Skin epidermis (tissue), 12 donors: ENCODE measurements at regions not wholly inside any gene's neighbourhood (a gene's known extent, or its start where the extent isn't known, plus 50 kb on each side); places are given as distances from the start of the nearest gene placed in this dataset.
"Not testable (repeated sequence)": the region's sequence is repeated elsewhere in the genome, so short reads cannot be mapped to it uniquely, and the experiment has no call there.

Experiments used
- H3K27ac ChIP-seq, 21 experiments: fragments of 200-600 bp; sonication (generic) in 11 of 21; one replicate each; pipeline ENCODE4 v1.5.0; 2020; ENCODE audit warnings: mild to moderate bottlenecking in 3 of 21, inconsistent platforms in 2 of 21, moderate library complexity in 2 of 21
- H3K4me3 ChIP-seq, 7 experiments: fragments of 200-600 bp; sonication (generic) in 2 of 7; one replicate each; pipeline ENCODE4 v1.5.0; 2020; ENCODE audit warnings: inconsistent platforms in 2 of 7, mild to moderate bottlenecking in 2 of 7, moderate library complexity in 1 of 7

DNA sequence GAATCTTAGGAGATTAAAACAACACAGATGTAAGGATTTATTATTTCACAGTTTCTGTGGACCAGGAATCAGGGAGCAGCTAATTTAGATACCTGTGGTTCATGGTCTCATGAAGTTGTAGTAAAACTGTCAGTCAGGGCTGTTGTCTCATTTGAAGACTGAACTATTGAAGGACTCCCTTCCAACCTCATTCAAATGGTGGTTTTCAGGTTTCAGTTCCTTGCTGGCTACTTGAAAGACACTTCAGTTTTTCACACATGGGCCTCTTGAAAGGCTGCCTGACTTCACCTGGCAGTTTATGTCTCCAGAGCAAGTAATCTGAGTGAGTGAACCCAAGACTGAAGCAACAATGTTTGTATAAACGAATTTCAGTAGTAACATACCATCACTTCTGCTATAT, 915.9 kb downstream of the PLA2G4A start:
- Histone ChIP-seq H3K4me3 (no peak overlapping the region), H3K27ac (no peak overlapping the region)

DNA sequence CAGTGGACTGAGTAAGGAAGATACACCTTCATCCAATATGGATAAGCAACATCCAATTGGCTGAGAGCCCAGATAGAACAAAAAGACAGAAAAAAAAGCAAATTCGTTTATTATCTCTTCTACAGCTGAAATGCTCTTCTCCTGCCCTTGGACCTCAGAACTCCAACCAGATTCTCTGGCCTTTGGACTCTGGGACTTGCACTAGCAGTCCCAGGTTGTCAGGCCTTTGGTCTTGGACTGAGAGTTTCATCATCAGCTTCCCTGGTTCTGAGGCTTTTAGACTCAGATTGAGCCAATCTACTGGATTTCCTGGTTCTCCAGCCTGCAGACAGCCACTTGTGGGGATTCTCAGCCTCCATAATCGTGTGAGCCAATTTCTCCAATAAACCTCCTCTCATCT, 926.8 kb downstream of the PLA2G4A start:
- Histone ChIP-seq H3K27ac (no peak overlapping the region), H3K4me3 (no peak overlapping the region)

DNA sequence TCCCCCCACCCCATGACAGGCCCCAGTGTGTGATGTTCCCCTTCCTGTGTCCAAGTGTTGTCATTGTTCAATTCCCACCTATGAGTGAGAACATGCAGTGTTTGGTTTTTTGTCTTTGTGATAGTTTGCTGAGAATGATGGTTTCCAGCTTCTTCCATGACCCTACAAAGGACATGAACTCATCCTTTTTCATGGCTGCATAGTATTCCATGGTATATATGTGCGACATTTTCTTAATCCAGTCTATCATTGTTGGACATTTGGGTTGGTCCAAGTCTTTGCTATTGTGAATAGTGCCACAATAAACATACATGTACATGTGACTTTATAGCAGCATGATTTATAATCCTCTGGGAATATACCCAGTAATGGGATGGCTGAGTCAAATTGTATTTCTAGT, 927.9 kb downstream of the PLA2G4A start:
- H3K27ac ChIP-seq, H3K4me3 ChIP-seq: not testable (repeated sequence)

DNA sequence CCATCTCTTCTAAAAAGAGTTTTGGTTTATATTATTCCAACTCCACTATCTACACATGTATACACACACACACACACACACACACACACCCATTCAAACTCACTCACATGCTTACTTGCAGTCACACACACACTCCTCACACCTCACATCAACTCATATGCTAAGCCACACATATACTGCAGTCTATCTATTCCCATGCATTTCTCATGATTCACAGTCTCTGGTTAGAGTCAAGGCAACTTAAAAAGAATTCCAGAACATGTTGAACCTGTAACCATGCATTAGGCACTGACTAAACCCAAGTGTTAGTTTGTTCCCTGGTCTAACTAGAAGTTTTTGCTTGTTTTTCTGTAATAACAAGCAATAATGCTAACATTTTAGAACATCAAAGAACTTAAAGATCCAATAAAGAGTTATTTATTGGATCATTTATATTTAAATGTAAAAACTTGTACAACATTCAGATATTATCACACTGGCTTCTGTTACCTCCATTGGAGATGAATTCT, 931.1 kb downstream of the PLA2G4A start:
- no peak overlapping the region for H3K27ac ChIP-seq
- no peak overlapping the region for H3K4me3 ChIP-seq

DNA sequence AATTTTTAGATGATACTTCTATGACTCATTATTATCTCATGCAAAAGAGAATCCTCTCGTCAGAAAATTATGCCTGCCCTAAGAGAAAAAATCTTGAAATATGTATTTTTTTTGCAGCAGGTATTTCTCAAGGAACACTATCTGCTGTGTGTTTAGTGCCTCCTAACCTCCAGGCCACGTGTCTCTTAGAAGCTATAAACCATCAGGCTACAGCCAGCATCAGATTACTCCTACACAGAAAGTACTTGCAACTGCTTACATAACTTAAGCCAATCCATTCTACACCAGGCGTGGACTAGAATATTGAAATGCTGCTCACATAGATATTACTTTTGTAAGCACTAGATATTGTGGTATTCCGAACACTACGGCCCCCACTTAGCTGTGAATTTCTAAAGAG, 933.4 kb downstream of the PLA2G4A start:
- H3K27ac ChIP-seq, result no peak overlapping the region
- no peak overlapping the region for H3K4me3 ChIP-seq

DNA sequence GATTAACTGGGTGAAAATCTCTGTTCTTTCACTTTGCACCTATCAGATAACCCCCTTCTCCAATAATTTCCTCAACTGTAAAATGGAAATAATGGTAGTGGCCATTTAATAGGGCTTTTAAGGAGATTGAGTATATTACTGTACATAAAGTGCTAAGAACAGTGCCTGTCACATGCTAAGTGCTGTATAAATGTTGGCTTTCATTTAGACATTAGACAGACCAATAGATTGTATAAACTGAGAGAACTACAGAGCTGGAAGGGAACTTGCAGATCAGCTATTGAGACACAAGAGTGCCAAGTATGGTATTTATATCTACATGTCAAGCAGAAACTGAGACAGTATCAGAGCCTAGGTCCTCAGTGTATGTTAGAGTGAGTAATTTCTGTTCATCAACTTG, 934.7 kb downstream of the PLA2G4A start:
- H3K27ac ChIP-seq, result no peak overlapping the region
- no peak overlapping the region for H3K4me3 ChIP-seq

DNA sequence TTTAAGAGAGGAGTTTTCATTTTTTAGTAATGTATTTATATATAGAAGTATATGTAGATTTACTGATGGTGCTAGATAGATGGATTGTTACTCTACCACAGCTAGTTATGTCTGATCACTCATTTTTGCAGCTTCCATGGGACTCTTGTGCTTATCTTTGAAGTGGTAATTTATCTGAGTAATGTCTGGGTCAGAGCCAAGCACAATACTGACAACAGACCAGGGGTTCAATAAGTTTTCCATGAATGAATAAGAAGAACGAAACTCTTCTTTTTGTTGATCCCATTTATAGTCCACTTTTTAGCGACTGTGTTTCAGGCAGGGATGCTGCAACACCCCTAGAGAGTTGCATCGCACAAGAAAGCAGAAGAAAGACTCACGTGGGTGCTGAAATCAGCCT, 935.2 kb downstream of the PLA2G4A start:
- Histone ChIP-seq H3K4me3 (no peak overlapping the region), H3K27ac (no peak overlapping the region)

DNA sequence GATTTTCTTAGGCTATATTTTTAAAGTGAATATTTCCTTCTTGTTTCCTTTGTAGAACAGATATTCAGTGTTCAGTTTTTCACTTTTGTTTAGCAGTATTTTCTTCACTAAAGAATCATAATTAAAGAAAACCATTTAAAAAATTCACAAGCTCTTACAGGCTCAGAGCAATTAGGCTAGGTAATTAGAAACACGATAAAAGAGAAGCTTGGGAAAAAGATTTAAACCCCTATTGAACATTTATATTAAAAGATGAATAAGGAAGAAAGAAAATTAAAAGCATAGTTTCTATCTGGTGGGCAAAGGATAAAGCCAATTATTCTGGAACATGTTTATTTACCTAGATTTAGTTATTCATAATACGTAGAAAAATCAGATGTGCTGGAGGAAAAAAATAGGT, 942.6 kb downstream of the PLA2G4A start:
- Histone ChIP-seq H3K4me3 (no peak overlapping the region), H3K27ac (no peak overlapping the region)

DNA sequence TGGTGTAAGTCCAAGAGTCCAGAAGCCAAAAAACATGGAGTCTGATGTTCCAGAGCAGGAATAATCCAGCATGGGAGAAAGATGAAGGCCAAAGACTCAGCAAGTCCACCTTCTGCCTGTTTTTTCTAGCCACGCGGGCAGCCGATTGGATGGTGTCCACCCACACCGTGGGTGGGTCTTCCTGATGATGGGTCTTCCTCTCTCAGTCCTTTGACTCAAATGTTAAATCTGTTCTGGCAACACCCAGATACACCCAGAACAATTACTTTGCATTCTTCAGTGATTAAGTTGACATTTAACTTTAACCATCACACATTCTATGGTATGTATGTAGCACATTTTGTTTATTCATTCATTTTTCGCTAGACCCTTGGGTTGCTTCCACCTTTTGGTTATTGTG, 944.4 kb downstream of the PLA2G4A start:
- Histone ChIP-seq H3K4me3 (no peak overlapping the region), H3K27ac (no peak overlapping the region)

DNA sequence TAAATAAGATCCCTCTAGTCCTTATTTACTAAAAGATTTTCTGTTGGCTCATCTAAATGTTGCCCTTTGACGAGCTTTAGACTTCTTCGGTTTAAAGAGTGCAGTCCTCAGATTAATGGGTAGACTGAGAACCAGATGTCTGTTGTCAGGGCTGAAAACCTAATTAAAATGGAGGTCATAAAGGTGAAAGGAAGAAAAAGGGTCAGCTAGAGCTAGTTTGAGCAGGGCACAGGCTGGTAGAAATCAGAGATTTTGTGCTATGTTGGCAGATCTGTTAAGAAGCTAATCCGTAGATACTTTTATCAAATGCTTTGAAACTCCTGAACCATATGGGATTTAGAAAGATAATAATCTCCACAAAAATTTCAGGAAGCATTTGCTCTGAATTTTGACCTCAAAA, 959.0 kb downstream of the PLA2G4A start:
- Histone ChIP-seq H3K27ac (no peak overlapping the region), H3K4me3 (no peak overlapping the region)

DNA sequence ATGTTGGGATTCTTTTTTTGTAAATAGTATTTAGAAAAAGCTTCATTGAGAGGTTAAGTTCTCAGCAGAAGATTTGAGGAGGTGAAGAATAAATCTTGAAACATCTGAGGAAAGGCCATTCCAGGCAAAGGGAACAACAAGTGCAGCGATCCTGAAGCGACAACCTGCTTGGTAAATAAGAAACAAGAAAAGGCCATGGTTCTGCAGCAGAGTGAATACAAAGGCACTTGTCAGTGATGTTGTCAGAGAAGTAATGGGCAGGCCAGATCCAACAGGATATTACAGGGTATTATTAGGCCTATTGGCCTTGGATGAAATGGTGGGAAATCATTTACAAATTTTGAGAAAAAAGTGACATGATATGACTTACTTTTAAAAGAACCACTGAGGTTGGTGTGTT, 960.0 kb downstream of the PLA2G4A start:
- no peak overlapping the region for H3K4me3 ChIP-seq
- H3K27ac ChIP-seq, result no peak overlapping the region

DNA sequence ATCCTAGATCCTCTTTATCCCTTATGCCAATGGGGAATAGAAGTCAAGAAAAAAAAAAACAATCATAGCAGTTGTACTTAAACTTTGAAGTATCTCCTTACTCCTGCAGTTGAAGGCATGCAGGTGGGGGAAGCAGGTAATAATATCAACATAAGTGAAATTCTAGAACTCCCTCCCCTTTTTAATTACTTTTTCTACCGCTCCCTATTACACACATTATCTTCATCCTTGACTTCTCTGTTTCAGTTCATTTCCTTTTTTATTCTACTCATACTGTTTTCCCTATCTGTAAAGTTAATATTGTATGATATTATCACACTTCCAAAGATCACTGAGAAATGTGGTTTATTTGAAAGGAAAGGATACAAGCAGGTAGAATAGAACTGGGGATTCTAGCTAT, 962.0 kb downstream of the PLA2G4A start:
- H3K27ac ChIP-seq, result no peak overlapping the region

DNA sequence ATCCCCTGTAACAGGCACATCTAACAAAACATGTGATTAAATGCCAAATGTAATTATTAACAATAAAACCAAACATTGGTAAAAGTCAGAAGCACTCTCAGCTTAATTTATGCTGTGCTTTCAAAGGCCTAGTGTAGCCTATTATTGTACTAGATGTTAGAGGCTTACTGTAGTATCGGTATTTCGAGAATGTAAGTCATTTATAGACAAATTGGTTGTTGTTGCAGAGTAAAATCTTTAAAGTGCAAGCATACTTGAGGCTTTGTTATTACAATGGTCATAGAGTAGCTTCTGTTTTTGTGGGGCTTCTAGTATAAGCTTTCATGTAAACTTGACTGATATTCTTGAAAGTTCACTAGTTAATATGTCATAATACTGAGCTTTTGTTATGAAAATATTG, 965.8 kb downstream of the PLA2G4A start:
- H3K4me3 ChIP-seq, result no peak overlapping the region
- no peak overlapping the region for H3K27ac ChIP-seq

More for the DNA sequence above, 962.0 kb downstream of the PLA2G4A start:
- H3K4me3 ChIP-seq, result no peak overlapping the region

DNA sequence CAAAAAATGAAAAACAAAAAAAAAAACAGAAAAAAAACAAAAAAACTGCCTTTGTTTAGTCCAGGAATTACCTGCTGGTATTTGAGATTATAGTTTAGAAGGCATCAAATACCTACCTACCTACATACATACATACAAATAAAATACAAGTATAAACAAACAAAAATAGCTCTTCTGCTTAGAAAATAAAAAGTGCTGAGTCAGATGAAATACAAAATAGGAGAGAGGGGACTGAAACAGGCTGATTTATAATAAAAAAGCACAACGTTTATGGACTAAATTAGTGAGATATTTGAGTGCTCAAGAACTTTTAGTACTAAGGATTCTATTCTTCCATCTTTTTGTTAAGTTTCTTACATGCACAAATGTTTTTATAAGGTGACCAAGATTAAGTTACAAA, 980.8 kb downstream of the PLA2G4A start:
- Histone ChIP-seq H3K4me3 (no peak overlapping the region), H3K27ac (no peak overlapping the region)

DNA sequence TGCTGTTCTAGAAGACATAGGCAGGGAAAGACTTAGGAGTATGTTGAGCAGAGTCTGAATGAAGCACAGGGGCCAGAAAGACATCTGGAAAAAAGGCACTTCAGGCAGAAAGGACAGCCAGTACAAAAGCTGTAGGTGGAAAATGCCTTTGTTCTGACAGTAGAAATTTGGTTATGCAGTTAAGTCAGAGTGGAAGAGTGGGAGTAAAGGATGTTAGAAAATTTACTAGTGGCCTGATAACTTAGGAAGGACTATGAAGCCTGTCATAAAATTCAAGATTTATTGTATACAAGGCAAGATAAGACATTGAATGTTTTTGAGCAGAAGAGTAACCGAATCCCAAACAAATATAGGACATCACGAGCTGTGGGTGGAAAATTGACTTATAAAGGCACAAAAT, 987.9 kb downstream of the PLA2G4A start:
- no peak overlapping the region for H3K27ac ChIP-seq
- no peak overlapping the region for H3K4me3 ChIP-seq

DNA sequence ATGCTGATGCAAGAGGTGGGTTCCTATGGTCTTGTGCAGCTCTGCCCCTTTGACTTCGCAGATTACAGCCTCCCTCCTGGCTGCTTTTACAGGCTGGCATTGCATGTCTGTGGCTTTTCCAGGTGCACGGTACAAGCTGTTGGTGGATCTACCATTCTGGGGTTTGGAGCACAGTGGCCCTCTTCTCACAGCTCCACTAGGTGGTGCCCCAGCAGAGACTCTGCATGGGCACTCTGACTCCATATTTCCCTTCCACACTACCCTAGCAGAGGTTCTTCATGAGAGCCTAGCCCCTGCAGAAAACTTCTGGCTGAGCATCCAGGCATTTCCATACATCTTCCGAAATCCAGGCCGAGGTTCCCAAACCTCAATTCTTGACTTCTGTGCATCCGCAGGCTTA, 989.0 kb downstream of the PLA2G4A start:
- Histone ChIP-seq H3K4me3 (no peak overlapping the region), H3K27ac (no peak overlapping the region)

DNA sequence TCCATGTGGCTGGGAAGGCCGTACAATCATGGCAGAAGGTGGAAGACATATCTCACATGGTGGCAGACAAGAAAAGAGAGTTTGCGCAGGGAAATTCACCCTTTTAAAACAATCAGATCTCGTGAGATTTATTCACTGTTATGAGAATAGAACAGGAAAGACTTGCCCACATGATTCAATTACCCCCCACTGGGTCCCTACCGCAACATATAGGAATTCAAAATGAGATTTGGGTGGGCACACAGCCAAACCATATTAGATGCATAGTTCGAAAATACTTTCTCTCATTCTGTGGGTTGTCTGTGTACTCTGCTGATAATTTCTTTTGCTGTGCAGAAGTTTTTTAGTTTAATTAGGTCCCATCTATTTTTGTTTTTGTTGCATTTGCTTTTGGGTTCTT, 990.3 kb downstream of the PLA2G4A start:
- Histone ChIP-seq H3K27ac (no peak overlapping the region), H3K4me3 (no peak overlapping the region)

DNA sequence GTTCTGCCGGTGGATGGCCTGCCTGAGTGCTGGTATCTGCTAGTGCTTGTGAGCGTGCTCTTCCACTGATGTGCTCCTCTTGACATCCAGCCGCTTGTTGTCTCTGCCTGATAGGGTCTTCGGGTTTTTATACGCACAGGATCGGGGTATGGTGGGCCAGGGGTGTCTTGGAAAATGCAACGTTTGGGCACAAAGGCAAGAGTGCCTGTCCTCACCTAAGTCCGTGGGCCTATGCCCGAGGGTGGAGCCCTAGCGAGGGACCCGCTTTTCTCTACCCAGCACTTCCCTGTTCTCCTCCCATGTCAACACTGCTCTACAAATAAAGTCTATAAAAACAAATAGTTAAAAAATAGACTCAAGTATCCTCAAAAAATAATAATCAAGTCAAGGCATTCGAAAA, 1007.8 kb downstream of the PLA2G4A start:
- Histone ChIP-seq H3K4me3 (no peak overlapping the region), H3K27ac (no peak overlapping the region)

DNA sequence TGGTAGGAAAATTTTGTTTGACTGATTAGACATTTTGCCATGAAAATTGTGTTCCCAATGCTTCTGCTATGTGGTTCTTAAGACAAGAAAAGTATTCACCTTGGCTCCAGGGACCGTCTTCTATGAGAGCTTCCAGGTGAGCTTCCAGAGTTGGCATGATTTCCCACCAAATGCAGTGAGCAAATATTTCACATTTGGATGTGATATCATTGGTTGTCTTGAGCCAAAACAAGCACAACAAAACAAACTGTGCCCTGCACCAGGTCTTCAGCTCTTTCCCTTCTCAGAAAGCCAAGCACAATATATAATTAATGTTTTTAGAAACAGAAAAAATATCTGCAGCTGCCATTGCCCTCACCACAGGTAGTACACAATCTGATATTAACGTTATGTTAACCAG, 1009.0 kb downstream of the PLA2G4A start:
- no peak overlapping the region for H3K4me3 ChIP-seq
- no peak overlapping the region for H3K27ac ChIP-seq

DNA sequence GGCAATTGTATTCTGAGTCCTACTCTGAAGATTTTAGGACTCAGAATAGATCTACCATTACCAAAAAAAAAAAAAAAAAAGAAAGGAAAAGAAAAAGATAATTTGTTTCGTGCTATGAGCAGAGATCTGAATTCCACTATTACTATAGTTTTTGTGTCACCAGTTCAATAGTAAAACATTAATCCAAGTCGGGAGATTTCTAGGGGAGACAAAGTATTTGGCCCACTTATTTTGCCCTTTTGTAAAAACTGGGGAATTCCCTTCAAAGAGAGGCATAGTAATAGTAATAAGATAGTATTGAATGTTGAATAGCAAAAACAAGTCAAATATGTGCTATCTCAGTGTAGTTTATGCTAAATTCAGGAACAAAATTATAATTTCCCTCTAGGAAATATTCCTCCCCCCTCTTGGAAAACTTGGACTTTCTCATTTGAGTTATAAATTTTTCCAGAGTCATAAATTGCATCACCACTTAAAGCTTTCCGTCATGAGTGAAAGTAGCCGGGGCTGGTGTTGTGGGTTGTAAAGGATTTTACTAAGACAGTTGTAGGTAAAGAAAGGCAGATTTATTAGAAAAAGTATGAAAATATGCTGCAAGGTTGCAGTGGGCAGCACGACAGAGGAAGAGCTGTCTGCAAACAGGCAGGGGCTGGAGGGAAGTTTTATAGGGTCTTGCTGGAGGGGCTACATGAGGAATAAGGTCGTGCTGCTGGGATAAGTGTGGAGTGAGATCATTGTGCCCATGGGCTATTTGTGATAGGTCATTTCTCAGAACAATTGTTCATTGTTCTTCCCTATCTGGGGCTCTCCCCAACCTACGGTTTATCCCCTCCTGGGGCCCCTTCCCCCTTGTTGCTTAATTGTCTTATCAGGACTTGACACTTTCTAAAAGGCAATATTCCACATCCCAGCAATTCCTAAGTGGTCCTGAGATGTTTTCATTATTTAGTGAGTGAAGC, 1009.9 kb downstream of the PLA2G4A start:
- H3K27ac ChIP-seq, result no peak overlapping the region
- H3K4me3 ChIP-seq, result no peak overlapping the region

DNA sequence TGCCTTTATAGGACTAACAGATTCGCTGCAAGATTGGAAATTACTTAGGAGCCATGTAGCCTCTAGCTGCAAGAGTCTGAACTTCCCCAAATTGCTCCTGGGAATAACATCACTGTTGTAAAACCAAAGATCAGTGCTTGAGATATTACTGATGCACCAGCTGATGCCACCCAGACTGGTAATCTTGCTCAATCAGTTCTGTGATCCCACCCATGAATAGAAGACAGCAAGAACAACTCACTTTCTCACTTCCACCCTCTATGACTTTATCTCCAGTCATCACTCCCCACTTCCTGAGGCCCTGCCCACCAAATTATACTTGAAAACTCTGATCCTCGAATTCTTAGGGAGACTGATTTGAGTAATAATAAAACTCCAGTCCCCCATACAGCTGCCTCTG, 1011.1 kb downstream of the PLA2G4A start:
- no peak overlapping the region for H3K27ac ChIP-seq

DNA sequence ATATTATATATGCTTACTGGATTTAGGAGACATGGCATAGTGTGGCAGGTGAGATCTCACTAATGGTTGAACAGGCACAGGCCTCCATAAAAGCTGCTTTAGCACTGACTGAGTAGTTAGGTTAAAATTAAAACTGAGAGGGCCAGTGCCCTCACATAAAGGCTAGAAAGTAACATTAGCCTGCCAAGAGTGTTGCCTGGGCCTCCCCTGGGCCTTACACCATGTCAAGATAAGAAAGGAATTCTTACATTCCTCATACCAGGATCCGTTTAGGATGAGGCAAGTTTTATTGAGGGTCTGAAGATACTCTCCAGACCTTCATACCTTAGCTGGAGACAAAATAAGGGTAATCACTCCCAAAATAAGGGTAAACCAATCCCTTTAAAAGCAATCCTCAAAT, 1011.8 kb downstream of the PLA2G4A start:
- no peak overlapping the region for H3K27ac ChIP-seq

More for the DNA sequence above, 1011.1 kb downstream of the PLA2G4A start:
- H3K4me3 ChIP-seq, result no peak overlapping the region

More for the DNA sequence above, 1011.8 kb downstream of the PLA2G4A start:
- no peak overlapping the region for H3K4me3 ChIP-seq
